SU-DHL-6 (cell line): ENCODE measurements at regions not wholly inside any gene's neighbourhood (a gene's known extent, or its start where the extent isn't known, plus 50 kb on each side); places are given as distances from the start of the nearest gene placed in this dataset.

Experiments
- H2AFZ ChIP-seq: fragments of 200-600 bp; sonication (generic); 2 replicates; pipeline ENCODE4 v1.6.1; 2014; ENCODE audit warnings: low read depth, mild to moderate bottlenecking, moderate library complexity, mixed read lengths, antibody characterized with exemption, low read length; ENCODE audit not compliant: severe bottlenecking
- H3F3A ChIP-seq: fragments of 200-600 bp; shearing (Covaris generic); 2 replicates; pipeline ENCODE4 v1.6.0; 2016; ENCODE audit warnings: antibody characterized with exemption, mild to moderate bottlenecking; ENCODE audit not compliant: insufficient read depth
- H3K27ac ChIP-seq: fragments of 200-600 bp; sonication (generic); 2 replicates; pipeline ENCODE4 v1.5.1; 2016; ENCODE audit warnings: low read depth, mild to moderate bottlenecking, low read length, moderate library complexity, mixed read lengths
- H3K27me3 ChIP-seq: fragments of 200-600 bp; sonication (generic), shearing (Covaris generic); 2 replicates; pipeline ENCODE4 v1.6.0; 2014; ENCODE audit warnings: mild to moderate bottlenecking, low read length
- H3K36me3 ChIP-seq: fragments of 200-600 bp; sonication (generic); 2 replicates; pipeline ENCODE4 v1.6.1; 2014; ENCODE audit warnings: mild to moderate bottlenecking, low read length, mixed read lengths
- H3K4me2 ChIP-seq: fragments of 300-600, 200-600 bp; shearing (Covaris generic), sonication (generic); 2 replicates; pipeline ENCODE4 v1.6.0; 2014; ENCODE audit warnings: low read length, low read depth, mild to moderate bottlenecking; ENCODE audit not compliant: poor library complexity, severe bottlenecking
- H3K4me3 ChIP-seq: fragments of 200-600 bp; sonication (generic); 2 replicates; pipeline ENCODE4 v1.5.1; 2014; ENCODE audit warnings: antibody characterized with exemption, low read length, mild to moderate bottlenecking, mixed read lengths; ENCODE audit not compliant: insufficient read depth, poor library complexity, severe bottlenecking
- H3K79me2 ChIP-seq: fragments of 200-600 bp; sonication (generic); 2 replicates; pipeline ENCODE4 v1.6.1; 2014; ENCODE audit warnings: mild to moderate bottlenecking, low read length, moderate library complexity; ENCODE audit not compliant: insufficient read depth
- H3K9ac ChIP-seq: fragments of 200-600 bp; sonication (generic); 2 replicates; pipeline ENCODE4 v1.7.0; 2014; ENCODE audit warnings: mild to moderate bottlenecking, low read length
- H3K9me2 ChIP-seq: fragments of 200-600 bp; sonication (generic); replicated peaks from 2 replicates; pipeline ENCODE4 v1.6.1; 2014; ENCODE audit warnings: low read length; ENCODE audit not compliant: insufficient read depth
- H3K9me3 ChIP-seq: fragments of 200-600 bp; sonication (generic); 2 replicates; pipeline ENCODE4 v1.6.1; 2014; ENCODE audit warnings: low read length, mixed read lengths; ENCODE audit not compliant: insufficient read depth
- H4K20me1 ChIP-seq: fragments of 200-600 bp; sonication (generic); 2 replicates; pipeline ENCODE4 v1.6.1; 2014; ENCODE audit warnings: low read depth, mild to moderate bottlenecking, antibody characterized with exemption, low read length, moderate library complexity, mixed read lengths
- CTCF ChIP-seq: fragments of 200-600 bp; sonication (generic); IDR thresholded peaks from one replicate; pipeline ENCODE4 v1.5.1; 2017; ENCODE audit warnings: antibody characterized with exemption, mild to moderate bottlenecking, low read length, moderate library complexity; ENCODE audit not compliant: insufficient read depth, poor library complexity, severe bottlenecking
- EZH2phosphoT487 ChIP-seq: fragments of 200-600 bp; sonication (generic), shearing (Covaris generic); conservative IDR thresholded peaks from 2 replicates; pipeline ENCODE4 v1.6.1; 2018; ENCODE audit warnings: mild to moderate bottlenecking, antibody characterized with exemption, low read length, moderate library complexity, mixed read lengths

- no peaks in the 10 kb centered on the region for H3K79me2 ChIP-seq
- H2AFZ ChIP-seq: no peak overlapping the region
- TF ChIP-seq EZH2phosphoT487: no peak
- TF ChIP-seq CTCF: no peak
- no peaks in the 10 kb centered on the region for H3K27me3 ChIP-seq
- H3K9me3 ChIP-seq: no peaks in the 10 kb centered on the region
- no peak overlapping the region for H3K9ac ChIP-seq
- no peaks in the 10 kb centered on the region for H3K9me2 ChIP-seq
- no peaks in the 10 kb centered on the region for H3F3A ChIP-seq
- no peaks in the 10 kb centered on the region for H3K36me3 ChIP-seq
- no peak overlapping the region for H3K27ac ChIP-seq
- H4K20me1 ChIP-seq: no peaks in the 10 kb centered on the region
- no peak overlapping the region for H3K4me2 ChIP-seq
- H3K4me3 ChIP-seq: no peak overlapping the region
Observed at GRCh38 chr9:118238139-118238538, 533.9 kb downstream of the TLR4 start.

GRCh38 chr9:118252027-118252426 is 547.8 kb downstream of the TLR4 start:
- 0 out of 2 replicates have a peak, but pooled peaks cover 2% of the 10 kb centered on the region for H3K9me2 ChIP-seq
- no peaks in the 10 kb centered on the region for H3K9me3 ChIP-seq
- H2AFZ ChIP-seq: no peak overlapping the region
- H3K79me2 ChIP-seq: no peaks in the 10 kb centered on the region
- H3K27me3 ChIP-seq: no peaks in the 10 kb centered on the region
- H3K4me3 ChIP-seq: no peak overlapping the region
- H3K4me2 ChIP-seq: no peak overlapping the region
- H3K9ac ChIP-seq: no peak overlapping the region
- TF ChIP-seq CTCF (no peak), EZH2phosphoT487 (no peak)
- no peaks in the 10 kb centered on the region for H3F3A ChIP-seq
- H4K20me1 ChIP-seq: no peaks in the 10 kb centered on the region
- H3K27ac ChIP-seq: no peak overlapping the region
- H3K36me3 ChIP-seq: no peaks in the 10 kb centered on the region

GRCh38 chr9:118262191-118262590 is 558.0 kb downstream of the TLR4 start:
- Histone ChIP-seq H4K20me1 (no peaks in the 10 kb centered on the region), H2AFZ (no peak overlapping the region), H3K36me3 (no peaks in the 10 kb centered on the region), H3K27ac (no peak overlapping the region), H3K4me3 (no peak overlapping the region), H3K79me2 (no peaks in the 10 kb centered on the region), H3K4me2 (no peak overlapping the region), H3K27me3 (no peaks in the 10 kb centered on the region), H3K9me2 (no peaks in the 10 kb centered on the region), H3F3A (no peaks in the 10 kb centered on the region), H3K9me3 (no peaks in the 10 kb centered on the region), H3K9ac (no peak overlapping the region)
- TF ChIP-seq EZH2phosphoT487: no peak
- no peak for TF ChIP-seq CTCF

- TF ChIP-seq EZH2phosphoT487: no peak
- no peak for TF ChIP-seq CTCF
- no peaks in the 10 kb centered on the region for H3K9me2 ChIP-seq
- no peaks in the 10 kb centered on the region for H4K20me1 ChIP-seq
- no peaks in the 10 kb centered on the region for H3F3A ChIP-seq
- no peaks in the 10 kb centered on the region for H3K27me3 ChIP-seq
- no peak overlapping the region for H3K9ac ChIP-seq
- no peak overlapping the region for H3K27ac ChIP-seq
- H3K9me3 ChIP-seq: no peaks in the 10 kb centered on the region
- no peak overlapping the region for H3K4me3 ChIP-seq
- no peaks in the 10 kb centered on the region for H3K36me3 ChIP-seq
- H3K79me2 ChIP-seq: no peaks in the 10 kb centered on the region
- no peak overlapping the region for H3K4me2 ChIP-seq
- no peak overlapping the region for H2AFZ ChIP-seq
Observed at GRCh38 chr9:118263949-118264348, 559.7 kb downstream of the TLR4 start.
